Choroid plexus epithelial cell (primary cell): ENCODE measurements at regions not wholly inside any gene's neighbourhood (a gene's known extent, or its start where the extent isn't known, plus 50 kb on each side); places are given as distances from the start of the nearest gene placed in this dataset.
"Not testable (repeated sequence)": the region's sequence is repeated elsewhere in the genome, so short reads cannot be mapped to it uniquely, and the experiment has no call there.

Experiments used
- DNase-seq: peaks from one replicate; pipeline ENCODE4 v3.0.0-alpha.2; 2010; ENCODE audit warnings: low read depth
- H3K4me3 ChIP-seq: 2 replicates; pipeline ENCODE4 v1.5.1; 2011; ENCODE audit warnings: low read depth, mild to moderate bottlenecking, control low read depth, low read length, moderate library complexity
- TF ChIP-seq, protein P1 (sequence below): conservative IDR thresholded peaks from 2 replicates; pipeline ENCODE4 v1.5.1; 2011; ENCODE audit warnings: low read depth, mild to moderate bottlenecking, control low read depth, inconsistent platforms, low read length, moderate library complexity

DNA sequence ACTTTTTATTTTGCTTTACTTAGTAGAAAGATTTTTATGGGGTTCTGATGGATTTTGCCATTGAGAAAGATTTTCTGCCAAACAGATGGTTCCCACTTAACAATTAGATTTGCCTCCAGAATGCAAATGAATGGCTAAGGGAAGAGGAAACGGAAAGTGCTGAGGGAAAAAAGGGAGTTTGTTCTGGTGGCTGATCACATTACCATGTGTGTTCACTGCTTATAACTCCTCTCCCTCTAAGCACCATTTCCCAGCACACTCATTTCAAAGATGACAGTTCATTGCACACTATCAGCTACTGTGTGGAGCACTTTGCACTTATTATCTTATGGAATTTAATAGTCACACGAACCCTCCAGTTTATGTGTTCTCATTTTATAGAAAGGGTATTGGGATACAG is 68.0 kb upstream of the GRID2 start:
- TF ChIP-seq, protein P1, sequence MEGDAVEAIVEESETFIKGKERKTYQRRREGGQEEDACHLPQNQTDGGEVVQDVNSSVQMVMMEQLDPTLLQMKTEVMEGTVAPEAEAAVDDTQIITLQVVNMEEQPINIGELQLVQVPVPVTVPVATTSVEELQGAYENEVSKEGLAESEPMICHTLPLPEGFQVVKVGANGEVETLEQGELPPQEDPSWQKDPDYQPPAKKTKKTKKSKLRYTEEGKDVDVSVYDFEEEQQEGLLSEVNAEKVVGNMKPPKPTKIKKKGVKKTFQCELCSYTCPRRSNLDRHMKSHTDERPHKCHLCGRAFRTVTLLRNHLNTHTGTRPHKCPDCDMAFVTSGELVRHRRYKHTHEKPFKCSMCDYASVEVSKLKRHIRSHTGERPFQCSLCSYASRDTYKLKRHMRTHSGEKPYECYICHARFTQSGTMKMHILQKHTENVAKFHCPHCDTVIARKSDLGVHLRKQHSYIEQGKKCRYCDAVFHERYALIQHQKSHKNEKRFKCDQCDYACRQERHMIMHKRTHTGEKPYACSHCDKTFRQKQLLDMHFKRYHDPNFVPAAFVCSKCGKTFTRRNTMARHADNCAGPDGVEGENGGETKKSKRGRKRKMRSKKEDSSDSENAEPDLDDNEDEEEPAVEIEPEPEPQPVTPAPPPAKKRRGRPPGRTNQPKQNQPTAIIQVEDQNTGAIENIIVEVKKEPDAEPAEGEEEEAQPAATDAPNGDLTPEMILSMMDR = no peak
- peak; percentile 40 for DNase-seq
- no peak overlapping the region for H3K4me3 ChIP-seq

DNA sequence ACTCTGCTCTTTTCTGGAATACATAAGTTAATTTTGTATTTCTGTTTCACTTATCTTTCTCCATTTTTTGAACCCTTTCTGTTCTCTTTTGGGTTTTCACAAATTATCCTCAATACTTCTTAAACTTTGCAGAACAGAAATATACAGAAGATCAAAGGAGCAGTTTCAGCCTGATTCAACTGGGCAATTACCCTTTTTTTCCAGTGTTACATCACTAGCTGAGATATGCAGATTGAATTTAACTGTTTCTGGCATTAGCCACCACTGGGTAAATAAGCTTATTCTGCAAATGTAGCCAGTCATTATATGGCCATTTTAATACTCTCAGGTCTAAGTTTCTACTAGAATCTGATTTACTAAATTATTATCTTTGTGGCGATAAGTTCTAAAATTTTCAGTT is 66.9 kb upstream of the GRID2 start:
- DNase-seq = peak; percentile 74
- TF ChIP-seq, protein P1 = no peak
- no peak overlapping the region for H3K4me3 ChIP-seq

DNA sequence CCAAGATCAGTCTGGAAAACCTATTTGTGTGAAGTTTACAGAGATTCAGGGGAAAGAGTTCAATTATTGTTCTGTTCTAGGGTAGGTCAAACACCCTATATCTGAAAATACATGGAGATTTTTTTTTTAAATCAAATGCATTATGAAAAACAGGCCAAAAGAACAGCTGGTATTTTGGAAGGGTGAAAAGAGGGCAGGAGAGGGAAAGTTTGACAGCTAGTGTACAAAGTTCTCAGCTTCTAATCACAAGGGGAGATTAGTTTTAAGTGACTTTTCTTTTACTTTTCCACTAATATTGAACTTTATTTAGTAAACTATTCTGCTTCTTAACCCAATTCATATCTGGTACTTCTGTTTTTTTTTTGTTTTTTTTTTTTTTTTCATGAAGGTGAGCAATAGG is 66.2 kb upstream of the GRID2 start:
- no peak for DNase-seq
- TF ChIP-seq, protein P1 = no peak
- no peak overlapping the region for H3K4me3 ChIP-seq

DNA sequence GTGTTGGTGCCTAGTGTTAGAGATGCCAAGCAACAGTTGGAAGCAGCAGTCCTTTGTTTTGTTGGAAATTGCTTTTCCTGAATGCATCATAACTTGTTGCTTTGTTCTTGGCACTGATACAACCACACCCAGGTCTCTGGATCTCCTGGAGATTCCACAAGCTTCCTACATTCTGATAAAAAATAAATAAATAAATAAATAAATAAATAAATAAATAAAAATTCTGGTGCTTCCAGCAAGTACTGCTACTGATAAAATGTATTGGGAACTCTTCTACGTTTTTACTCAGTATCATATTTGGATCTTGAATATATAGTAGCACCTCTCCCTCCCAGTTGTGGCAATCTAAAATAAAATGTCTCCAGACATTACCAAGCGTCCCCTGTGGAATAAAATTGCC is 62.7 kb upstream of the GRID2 start:
- TF ChIP-seq, protein P1 = no peak

DNA sequence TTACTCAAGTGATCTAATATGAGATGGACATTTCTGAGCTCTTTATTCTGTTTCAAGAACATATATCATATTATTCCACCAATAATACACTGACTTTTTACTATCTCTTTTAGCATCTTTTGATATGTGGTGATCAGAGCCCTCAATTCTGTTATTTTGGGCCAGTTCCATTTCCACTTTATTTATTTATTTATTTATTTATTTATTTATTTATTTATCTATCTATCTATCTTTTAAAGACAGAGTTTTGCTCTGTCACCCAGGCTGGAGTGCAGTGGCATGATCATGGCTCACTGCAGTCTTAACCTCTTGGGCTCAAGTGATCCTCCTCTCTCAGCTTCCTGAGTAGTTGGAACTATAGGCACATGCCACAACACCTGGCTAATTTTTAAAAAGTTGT is 57.4 kb upstream of the GRID2 start:
- TF ChIP-seq, protein P1 = no peak
- H3K4me3 ChIP-seq = no peak overlapping the region
- no peak for DNase-seq

More for the DNA sequence above, 62.7 kb upstream of the GRID2 start:
- no peak for DNase-seq
- H3K4me3 ChIP-seq = no peak overlapping the region

DNA sequence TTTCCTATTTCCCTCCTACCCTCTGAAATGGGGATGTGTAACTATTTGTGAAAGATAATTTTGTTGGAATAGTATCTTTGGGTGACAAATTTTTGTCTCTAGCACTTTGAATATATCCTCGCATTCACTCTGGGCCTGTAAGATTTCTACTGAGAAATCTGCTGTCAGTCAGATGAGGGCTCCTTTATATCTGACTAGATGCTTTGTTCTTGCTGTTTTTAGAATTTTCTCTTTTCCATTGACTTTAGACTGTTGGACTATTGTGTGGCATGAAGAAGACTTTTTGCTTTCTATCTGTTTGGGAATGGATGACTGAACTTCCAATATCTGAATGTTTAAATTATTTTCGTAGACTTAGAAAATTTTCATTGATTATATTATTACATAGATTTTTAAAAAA is 54.2 kb upstream of the GRID2 start:
- TF ChIP-seq, protein P1 = no peak
- no peak overlapping the region for H3K4me3 ChIP-seq
- DNase-seq = no peak

DNA sequence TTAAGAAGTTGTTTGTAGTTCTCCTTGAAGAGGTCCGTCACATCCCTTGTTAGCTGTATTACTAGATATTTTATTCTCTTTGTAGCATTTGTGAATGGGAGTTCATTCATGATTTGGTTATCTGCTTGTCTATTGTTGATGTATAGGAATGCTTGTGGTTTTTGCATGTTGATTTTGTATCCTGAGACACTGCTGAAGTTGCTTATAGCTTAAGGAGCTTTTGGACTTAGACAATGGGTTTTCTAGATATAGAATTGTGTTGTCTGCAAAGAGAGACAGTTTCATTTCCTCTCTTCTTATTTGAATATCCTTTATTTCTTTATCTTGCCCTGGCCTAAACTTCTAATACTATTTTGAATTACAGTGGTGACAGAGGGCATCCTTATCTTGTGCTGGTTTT is 52.1 kb upstream of the GRID2 start:
- TF ChIP-seq, protein P1 = no peak
- no peak overlapping the region for H3K4me3 ChIP-seq
- no peak for DNase-seq

DNA sequence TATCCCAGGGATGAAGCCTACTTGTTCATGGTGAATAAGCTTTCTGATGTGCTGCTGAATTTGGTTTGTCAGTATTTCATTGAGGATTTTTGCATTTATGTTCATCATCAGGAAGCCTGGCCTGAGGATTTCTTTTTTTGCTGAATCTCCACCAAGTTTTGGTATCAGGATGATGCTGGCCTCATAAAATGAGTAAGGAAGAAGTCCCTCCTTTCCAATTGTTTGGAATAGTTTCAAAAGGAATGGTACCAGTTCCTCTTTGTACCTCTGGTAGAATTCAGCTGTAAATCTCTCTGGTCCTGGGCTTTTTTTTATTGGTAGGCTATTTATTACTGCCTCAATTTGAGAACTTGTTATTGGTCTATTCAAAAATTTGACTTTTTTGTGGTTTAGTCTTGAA is 51.4 kb upstream of the GRID2 start:
- H3K4me3 ChIP-seq, DNase-seq: not testable (repeated sequence)
